Panc1 (cell line): ENCODE measurements at regions not wholly inside any gene's neighbourhood (a gene's known extent, or its start where the extent isn't known, plus 50 kb on each side); places are given as distances from the start of the nearest gene placed in this dataset.

Experiments
- CTCF ChIP-seq: fragments of 450-650 bp; IDR thresholded peaks from 2 replicates; pipeline ENCODE4 v1.5.1; 2017; ENCODE audit warnings: mild to moderate bottlenecking
- REST ChIP-seq, 2 experiments: IDR thresholded peaks; 2 replicates each; pipeline ENCODE4 v1.6.1; 2011 to 2012; ENCODE audit warnings: low read depth in 2 of 2, control low read depth in 1 of 2, low read length in 1 of 2, mild to moderate bottlenecking in 1 of 2, moderate library complexity in 1 of 2; ENCODE audit not compliant: insufficient read depth in 1 of 2

- TF ChIP-seq CTCF (no peak), REST (IDR thresholded peaks at IDR 0.05; ENCODE audit: insufficient read depth in 1 of 2, low read depth in 2 of 2, low read length in 1 of 2) (no peak)
Measured at GRCh38 chr12:125525879-125526278, 460.6 kb downstream of the AACS start.
